ACHN (cell line): ENCODE measurements at regions not wholly inside any gene's neighbourhood (a gene's known extent, or its start where the extent isn't known, plus 50 kb on each side); places are given as distances from the start of the nearest gene placed in this dataset.

ENCODE experiments used
- DNase-seq: peaks from one replicate; pipeline ENCODE4 v3.0.0-alpha.2; 2015
- in situ Hi-C: cut with HindIII; loops from 2 replicates; pipeline ENCODE4 v1.10.0; 2017; ENCODE audit warnings: low sequenced_read_pairs, low pct_ligation_motif_present, low pct_unique_long_range_greater_than_20kb

DNA sequence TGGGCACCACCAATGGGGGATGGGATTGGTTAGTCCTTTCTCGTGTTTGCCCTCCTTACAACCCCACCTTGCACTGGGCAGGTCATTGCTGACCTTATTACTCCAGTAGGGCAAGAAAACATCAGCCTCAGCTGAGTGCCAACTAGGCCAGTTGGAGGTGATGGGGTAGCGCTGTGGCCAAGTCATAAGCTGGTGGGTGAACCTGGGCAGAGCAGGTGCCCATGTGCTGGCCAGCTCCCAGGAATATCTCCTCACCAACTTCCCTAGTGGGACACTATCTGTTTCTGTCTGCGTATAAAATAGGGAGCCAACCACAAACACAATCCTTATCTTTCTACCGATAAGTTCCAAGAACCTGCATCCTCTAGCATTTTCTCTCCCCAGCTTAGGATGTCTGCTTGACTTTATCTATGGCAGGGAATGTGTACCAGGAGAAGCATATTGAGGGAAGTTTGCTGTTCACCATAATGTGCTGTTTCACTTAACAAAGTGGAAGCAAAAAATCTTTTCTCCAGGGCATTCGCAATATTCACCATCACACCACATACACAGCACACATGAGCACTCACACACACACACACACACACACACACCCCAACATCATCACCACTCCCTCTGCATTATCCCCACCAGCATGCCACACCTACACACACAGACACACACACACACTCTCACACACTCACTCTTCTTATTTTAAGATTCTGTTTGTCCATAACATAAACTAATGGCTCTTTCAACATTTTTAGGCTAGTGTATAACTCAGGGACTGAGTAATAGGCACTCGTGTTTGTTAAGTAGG is 390.0 kb downstream of the ENC1 start:
- DNase-seq, result no peak
- in situ Hi-C loops, result no loop called here

DNA sequence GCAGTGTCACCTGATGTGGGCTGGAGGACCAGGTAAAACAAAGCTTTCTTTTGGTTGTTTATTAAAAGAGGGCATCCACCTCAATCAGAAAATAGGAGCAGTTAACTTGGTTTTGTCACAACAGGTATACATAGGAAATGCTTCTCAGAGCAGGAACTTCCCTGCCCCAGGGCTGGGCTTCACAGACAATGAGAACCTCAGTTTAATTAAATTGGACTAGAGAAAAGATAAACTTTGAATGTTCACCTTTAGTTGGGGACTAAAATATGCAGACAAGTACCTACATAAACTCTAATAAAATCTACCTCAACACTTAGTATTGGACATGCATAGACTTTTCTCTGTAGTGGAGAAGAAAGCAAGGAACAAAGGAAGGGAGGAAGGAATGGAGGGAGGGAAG is 392.0 kb downstream of the ENC1 start:
- in situ Hi-C loops, result no loop called here
- no peak for DNase-seq

DNA sequence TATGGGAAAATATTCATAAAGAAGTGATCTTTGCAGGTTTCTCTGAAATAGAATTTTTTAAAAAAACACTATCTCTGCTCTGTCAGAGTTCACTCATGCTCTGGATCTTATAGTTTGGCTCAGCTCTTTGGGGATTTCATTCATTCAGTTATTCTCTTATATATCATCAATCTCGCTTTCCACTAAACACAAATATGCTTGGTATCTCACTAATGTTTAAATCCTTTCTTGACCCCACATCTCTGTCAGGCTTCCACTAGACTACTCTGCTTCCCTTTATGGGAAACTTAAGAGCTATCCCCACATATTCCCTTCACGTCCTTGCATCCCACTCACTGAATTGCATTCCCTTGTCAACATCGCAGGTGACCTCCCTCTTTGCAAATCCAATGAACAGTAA is 396.1 kb downstream of the ENC1 start:
- in situ Hi-C loops, result no loop called here

DNA sequence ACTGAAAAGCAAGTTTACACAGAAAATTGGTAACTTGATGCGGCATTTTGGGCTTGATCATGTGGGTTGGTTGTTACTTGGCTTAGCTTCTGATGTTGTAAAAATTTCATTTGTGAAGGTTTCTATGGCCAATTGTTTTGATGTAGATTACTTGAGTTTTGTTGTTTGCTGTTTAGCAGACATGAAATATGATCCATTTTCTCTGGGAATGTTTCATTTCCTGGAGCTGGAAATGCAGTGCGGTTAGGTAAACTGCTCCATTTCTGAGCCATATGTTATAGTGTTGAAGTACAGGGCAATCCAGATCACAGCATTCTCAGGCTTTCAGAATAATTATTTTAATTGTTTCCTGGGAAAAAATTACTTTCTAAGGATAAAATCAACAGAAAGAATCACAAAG is 396.9 kb downstream of the ENC1 start:
- DNase-seq, result no peak
- in situ Hi-C loops, result no loop called here

More for the DNA sequence above, 396.1 kb downstream of the ENC1 start:
- DNase-seq, result no peak

DNA sequence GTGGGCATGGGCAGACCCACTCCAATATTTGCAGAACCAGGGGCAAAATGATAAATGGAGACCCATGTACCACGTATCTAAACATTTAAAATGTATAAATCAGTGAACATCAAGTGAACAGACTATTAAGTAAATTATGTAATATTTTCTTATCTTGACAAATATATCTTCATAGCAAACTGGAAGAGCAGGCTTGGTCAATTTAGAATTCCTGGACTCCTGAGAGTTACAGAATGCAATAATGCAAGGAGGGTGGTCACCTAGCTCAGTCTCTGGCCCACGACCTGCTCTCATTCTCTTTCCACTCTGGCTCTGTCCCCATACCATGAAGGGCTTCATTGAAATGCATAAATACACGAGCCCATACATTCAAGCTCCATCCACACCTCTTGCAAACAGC is 398.0 kb downstream of the ENC1 start:
- in situ Hi-C loops, result no loop called here
- DNase-seq, result no peak

DNA sequence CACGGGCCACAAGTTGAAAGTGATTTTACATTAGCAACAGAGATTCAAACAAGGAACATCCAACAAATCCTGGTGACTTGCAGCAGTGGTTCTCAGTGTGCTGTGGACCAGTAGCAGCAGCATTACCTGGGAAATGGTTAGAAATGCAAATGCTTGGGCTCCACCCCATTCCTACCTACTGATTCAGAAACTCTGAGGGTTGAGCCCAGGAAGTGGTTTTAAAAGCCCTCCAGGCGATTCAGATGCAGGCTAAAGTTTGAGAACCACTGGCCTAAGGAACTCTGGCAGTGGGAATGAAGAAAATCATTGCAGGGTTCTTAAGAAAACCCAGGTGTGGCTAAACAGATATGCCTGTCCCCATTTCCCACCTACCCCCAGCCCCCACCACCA is 398.8 kb downstream of the ENC1 start:
- in situ Hi-C loops, result no loop called here
- DNase-seq, result peak; percentile 42

DNA sequence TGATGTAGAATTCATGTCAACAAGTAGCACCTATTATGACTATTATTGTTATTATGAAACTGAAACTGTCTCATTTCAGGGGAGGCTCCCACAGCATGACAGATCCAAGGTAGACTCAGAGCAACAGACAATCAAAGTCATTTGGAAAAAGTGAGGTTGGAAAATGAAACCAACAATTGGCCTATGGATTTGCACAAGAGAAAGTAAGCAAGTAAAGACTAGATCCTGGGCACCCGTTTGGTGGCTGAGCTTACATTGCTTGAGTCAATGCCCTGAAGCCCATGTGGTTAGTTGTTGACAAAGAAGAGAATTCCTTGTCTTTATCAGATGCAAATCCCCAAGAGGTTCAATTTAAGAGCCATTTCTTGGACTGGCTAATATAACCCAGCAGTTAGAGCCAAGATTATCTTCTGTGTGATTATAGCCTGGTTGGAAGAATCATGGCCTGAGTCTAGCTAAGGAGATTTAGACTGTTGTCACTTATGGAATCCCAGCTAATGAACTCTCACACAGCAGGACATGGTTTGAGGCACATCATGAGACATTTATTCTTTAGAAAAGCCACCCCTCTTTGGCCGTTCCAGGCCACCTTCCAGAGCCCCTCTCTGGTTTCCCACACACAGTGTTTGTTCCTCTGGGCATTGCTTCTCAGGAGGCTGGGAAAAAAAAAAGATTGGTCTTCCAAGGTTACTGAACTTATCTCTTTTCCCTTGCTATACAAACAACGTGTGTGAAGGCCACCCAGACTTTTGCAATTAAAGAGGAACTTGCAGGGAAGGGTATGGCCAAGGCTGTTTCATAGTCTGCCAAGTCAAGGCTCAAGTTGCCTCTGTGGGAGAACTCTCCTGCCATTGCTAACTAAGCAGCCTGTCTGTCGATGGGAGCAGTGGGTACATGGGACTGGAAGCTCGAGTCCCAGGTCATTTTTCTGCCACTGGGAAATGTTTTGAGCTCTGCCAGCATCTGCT is 399.5 kb downstream of the ENC1 start:
- in situ Hi-C loops, result no loop called here
- DNase-seq, result no peak

DNA sequence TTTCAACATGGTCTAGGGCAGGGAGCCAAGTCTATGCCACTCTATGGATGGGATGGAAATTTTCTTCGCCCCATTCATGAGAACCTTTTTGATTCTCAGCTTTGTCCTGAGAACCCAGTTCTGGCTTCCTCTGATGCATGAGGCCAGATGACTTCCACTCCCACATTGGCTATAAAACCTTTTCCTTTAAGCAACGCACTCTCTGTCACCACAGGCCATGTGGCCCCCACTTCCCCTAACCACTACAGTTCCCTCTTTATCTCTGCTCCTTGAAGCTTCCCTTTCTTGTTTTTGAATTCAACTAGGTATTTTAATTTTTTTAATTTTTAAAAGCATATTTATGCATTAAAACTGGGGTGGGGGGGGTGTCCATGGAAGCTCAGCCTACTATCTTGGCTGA is 401.3 kb downstream of the ENC1 start:
- in situ Hi-C loops, result no loop called here
- no peak for DNase-seq

DNA sequence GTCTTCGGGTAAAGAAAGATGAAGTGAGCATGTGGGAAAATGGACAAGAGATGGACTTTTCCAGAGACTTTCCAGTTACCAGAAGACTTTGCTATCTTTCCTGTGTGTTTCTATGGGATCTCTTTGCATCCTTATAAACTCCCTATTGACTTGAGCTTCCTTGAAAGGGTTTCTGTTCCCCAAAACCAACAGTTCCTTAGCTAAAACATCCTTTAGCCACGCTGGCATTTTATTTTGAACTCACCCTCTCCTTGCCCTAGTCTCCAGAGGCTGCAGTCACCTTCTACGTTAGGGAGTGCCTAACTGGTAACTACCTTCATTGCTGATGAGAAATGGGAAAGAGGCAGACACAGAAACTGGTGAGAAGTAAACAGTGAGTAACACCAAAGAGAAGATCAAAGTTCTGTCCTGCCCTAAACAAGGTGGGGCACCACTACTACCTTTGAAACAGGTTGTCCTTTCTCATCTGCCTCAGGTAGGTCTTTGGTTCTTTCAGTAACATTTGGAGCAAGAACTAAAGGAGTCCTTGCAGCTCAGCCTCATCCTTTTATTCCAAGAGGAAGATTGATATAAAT is 402.9 kb downstream of the ENC1 start:
- in situ Hi-C loops, result no loop called here
- no peak for DNase-seq

DNA sequence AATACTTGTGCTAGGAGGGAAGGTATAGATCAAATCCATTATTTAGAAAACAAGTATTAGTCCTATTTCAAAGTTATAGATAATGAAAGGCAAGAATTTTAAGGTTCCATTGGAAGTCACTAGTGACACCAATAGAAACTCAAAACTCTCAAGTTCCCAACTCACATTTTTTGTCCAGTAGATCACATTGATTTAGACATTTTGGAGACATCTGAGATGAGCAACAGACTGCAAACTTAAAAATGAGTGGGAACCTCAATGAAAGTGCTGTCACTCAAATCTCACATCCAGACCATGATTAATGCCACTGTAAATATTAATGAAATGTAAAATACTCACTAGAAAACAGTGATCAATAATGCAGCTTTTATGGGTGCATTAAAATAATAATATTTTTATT is 405.0 kb downstream of the ENC1 start:
- in situ Hi-C loops, result no loop called here
- no peak for DNase-seq

DNA sequence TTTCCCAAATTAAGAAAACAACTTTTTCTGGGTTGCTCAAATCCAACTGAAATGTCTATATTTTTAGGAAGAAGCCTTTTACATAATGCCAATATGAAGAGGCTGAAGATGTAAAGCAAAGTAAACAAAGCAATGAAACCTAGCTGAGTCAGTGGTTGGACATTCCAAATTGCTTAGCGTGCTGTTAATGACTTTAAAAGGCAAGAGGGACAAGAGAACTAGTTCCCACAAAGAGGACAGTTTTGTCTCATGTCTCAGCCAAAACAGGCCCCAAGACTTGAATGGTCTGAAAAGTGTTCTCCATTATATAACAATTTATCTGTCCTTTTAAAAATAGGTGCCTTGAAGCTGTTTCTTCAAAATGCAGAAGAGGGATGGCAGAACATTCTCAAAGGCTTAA is 407.0 kb downstream of the ENC1 start:
- in situ Hi-C loops, result no loop called here
- peak; percentile 48 for DNase-seq

DNA sequence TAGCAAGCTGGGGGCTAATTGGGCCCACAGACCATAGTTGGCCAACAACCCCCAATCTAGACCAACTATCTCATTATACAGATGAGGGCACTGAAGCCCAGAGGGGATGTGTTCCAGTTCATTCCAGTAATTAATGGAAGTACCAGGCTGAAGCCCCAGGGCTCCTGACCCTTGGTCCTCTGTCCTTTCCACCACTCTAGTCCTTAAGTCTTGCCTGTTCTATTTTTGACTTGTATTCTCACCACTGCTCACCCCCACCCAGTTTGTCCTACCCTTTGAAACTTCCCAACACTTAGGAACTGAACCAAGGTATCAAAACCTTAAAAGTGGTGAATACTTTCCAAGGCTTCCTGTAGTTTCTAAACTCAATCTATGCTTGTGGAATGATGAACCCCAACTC is 407.4 kb downstream of the ENC1 start:
- no peak for DNase-seq
- in situ Hi-C loops, result no loop called here

DNA sequence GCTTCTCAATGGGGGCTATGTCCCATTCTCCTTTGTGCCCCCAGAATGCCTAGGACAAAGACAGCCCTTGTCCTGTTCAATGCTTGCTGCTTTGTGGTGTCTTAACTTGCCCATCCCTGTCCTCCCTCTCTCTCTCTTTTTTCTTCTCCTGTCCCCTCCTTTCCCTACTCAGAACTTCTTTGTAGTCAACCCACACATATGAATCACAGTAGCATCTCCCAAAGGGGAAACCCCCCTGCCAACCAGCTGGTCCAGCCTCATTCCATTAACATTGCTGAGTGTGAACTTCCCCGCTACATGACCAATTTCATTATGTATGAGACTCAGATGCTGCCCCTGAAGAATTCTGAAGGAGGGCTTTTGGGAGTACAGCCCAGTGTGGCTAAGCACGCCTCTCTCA is 408.3 kb downstream of the ENC1 start:
- in situ Hi-C loops, result no loop called here
- peak; percentile 23 for DNase-seq

DNA sequence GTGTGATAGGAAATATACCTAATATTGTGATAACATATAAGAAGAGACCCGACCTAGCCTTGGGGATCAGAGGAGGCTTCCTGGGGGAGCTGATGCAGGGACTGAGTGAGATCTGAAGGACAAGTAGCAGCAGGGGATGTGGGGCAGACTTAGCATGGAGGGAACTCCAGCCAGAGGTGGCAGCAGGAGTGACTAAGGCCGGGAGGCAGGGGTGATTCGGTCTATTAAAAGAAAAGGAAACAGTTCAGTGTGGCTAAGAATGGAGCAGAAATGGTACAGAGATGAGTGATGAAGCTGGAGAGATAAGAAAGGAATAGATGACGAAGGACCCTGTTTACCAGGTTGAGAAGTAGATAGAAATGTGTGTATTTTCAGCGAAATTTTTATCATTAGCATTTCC is 408.8 kb downstream of the ENC1 start:
- in situ Hi-C loops, result no loop called here
- DNase-seq, result no peak

DNA sequence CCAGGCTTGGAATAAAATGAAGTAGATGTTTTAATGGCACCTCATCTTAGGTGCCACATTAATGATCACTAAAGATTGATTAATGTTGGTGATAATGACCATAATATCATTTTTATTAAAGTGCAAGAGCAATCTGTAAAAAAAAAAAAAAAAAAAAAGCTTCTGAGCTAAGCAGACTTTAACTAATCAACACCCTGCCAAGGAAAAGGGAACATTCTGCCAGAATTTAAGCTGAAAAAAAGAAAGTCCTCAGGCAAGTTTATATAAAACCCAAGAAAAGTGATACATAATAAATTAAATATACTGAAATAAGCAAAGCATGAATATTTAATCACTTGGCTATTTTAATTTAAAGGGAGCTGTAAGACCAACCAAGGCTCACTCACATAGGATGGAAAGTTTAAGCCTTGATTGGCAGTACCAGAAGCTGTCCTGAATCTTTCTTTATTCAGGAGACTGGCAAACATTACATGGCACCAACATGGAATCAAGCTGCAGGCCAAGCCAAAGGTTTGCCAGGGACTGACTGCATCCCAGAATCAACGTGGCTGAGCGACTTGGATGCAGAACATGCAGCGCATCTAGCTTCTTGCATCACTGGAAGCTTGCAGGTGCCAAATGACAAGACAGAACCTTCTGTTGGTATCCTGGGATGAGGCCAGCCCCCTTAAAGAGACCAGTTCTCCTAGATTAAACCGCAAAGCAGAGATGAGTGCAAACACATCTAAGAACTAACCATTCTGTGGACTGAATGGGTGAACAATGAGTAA is 413.6 kb downstream of the ENC1 start:
- in situ Hi-C loops, result no loop called here
- no peak for DNase-seq

DNA sequence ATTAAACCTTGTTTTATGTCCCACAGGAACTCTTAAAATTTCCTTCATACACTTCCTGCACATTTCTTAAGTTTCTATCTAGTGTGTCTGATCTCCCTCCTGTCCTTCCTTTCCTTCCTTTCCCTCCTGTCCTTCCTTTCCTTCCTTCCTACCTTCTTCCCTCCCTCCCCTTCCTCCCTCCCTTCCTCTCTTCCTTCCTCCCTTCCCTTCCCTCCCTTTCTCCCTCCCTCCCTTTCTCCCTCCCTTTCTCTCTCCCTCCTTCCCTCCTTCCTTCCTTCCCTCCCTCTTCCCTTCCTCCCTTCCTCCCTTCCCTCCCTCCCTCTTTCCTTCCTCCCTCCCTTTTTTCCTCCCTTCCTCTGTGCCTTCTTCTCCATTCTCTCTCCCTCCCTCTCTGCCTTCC is 414.9 kb downstream of the ENC1 start:
- in situ Hi-C loops, result no loop called here
- DNase-seq, result no peak

DNA sequence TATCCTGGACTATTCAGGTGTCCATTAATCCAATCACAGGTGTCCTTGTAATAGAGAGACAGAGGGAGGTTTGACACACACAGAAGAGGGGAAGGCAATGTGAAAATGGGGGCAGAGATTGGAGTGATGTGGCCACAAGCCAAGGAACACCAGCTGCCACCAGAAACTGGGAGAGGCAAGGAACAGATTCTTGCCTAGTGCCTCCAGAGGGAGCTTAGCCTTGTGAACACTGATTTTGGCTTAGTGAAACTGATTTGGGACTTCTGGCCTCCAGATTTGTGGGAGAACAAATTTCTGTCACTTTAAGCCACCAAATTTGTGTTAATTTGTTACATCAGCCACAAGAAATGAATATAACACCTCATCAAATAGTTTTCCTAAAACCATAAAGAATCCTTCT is 416.2 kb downstream of the ENC1 start:
- no peak for DNase-seq
- in situ Hi-C loops, result no loop called here

DNA sequence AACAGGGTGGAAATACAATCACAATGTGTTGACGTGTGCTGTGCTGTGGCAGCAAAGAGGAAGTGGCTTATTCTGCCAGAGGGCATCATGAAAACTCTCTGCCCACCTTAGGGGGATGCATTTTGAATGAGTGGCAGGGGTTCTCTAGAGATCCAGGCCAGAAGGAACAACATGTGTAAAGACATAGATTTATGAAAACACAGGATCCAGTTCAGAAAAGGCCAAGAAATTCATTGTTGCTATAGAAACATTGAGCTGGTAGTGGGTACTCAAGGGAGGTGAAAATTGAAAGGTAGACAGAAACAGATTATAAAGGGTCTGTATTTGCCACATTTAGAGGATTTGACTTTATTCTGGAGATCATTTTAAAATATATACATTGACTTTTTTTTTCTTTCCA is 417.7 kb downstream of the ENC1 start:
- in situ Hi-C loops, result no loop called here
- DNase-seq, result no peak

DNA sequence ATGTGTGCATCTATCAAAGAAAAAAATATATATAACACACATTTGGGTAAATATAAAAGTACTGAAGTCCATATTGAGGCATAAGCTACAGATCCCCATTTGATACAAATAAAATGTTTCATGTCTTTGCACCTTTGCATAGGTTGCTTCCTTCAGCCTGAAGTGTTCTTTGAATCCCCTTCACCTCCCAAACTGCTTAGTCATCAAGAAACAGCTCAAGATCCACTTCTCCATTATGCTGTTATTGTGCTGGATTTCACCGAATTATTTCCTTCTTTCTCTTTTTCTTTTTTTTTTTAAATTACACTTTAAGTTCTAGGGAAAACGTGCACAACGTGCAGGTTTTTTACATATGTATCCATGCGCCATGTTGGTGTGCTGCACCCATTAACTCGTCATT is 419.1 kb downstream of the ENC1 start:
- in situ Hi-C loops, result no loop called here
- DNase-seq, result no peak
